ENCODE measurements at regions not wholly inside any gene's neighbourhood (a gene's known extent, or its start where the extent isn't known, plus 50 kb on each side); places are given as distances from the start of the nearest gene placed in this dataset.
"Not testable (repeated sequence)": the region's sequence is repeated elsewhere in the genome, so short reads cannot be mapped to it uniquely, and the experiment has no call there.

- H3K4me3 ChIP-seq (ENCODE audit: low read length); H3K9me2 ChIP-seq (ENCODE audit: insufficient read depth, low read length); H3K27me3 ChIP-seq (ENCODE audit: insufficient read depth, low read depth, low read length); H3F3A ChIP-seq (ENCODE audit: insufficient read depth, low read length, poor library complexity, severe bottlenecking); H4K20me1 ChIP-seq (ENCODE audit: insufficient read depth); H3K9me3 ChIP-seq (ENCODE audit: low read length); H3K4me2 ChIP-seq (ENCODE audit: low read length); H3K9ac ChIP-seq (ENCODE audit: low read length); H3K79me2 ChIP-seq (replicated peaks; ENCODE audit: insufficient read depth, low read length); H3K27ac ChIP-seq (ENCODE audit: low read length); H3K36me3 ChIP-seq (ENCODE audit: insufficient read depth, low read length); H2AFZ ChIP-seq (ENCODE audit: low read depth, low read length): not testable (repeated sequence)
These were observed 67.4 kb upstream of the KLF7 start for GRCh38 chr2:207233141-207233540.

DNA sequence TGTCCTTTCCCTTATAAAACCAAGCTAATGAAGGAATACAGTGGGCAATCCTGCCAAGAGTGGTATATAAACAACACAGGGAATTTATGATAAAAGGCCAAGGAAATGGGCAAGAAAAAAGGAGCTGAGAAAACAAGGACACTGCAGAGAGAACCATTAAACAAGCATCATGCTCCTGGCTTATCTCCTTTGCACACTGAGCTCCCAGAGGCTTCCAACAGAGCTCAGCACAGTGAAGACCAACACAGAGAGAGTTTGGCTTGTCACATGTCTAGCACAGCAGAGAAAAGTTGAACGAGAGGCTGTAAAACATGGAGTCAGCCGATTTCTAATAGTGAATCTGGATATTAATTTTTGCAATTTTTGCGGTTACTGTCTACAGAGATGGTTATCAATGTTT lies 68.0 kb upstream of the KLF7 start:
- H3K9me2 ChIP-seq (ENCODE audit: insufficient read depth, low read length), result no peaks in the 10 kb centered on the region
- H3K79me2 ChIP-seq (replicated peaks; ENCODE audit: insufficient read depth, low read length), result no peaks in the 10 kb centered on the region
- no peak overlapping the region for H3K9ac ChIP-seq (ENCODE audit: low read length)
- H2AFZ ChIP-seq (ENCODE audit: low read depth, low read length), result no peak overlapping the region
- no peaks in the 10 kb centered on the region for H3F3A ChIP-seq (ENCODE audit: insufficient read depth, low read length, poor library complexity, severe bottlenecking)
- H3K27ac ChIP-seq (ENCODE audit: low read length), result no peak overlapping the region
- H3K4me3 ChIP-seq (ENCODE audit: low read length), result no peak overlapping the region
- TF ChIP-seq RAD21 (conservative IDR thresholded peaks at IDR 0.05) (no peak), MXI1 (conservative IDR thresholded peaks at IDR 0.05; ENCODE audit: poor library complexity, severe bottlenecking) (no peak), EZH2 (IDR thresholded peaks at IDR 0.05; ENCODE audit: borderline replicate concordance, insufficient read depth, low read length, poor library complexity, severe bottlenecking) (no peak), CTCF (IDR thresholded peaks at IDR 0.05; ENCODE audit: poor library complexity, severe bottlenecking) (no peak), TAF1 (IDR thresholded peaks at IDR 0.05; ENCODE audit: low read depth) (no peak), EP300 (conservative IDR thresholded peaks at IDR 0.05; ENCODE audit: poor library complexity, severe bottlenecking) (no peak), POLR2AphosphoS5 (IDR thresholded peaks at IDR 0.05) (no peak), REST (IDR thresholded peaks at IDR 0.05; ENCODE audit: borderline replicate concordance) (no peak), SMC3 (conservative IDR thresholded peaks at IDR 0.05; ENCODE audit: poor library complexity) (no peak)
- H3K27me3 ChIP-seq (ENCODE audit: insufficient read depth, low read depth, low read length), result no peaks in the 10 kb centered on the region
- H3K9me3 ChIP-seq (ENCODE audit: low read length), result no peaks in the 10 kb centered on the region
- H4K20me1 ChIP-seq (ENCODE audit: insufficient read depth), result no peaks in the 10 kb centered on the region
- no peaks in the 10 kb centered on the region for H3K36me3 ChIP-seq (ENCODE audit: insufficient read depth, low read length)
- no peak overlapping the region for H3K4me2 ChIP-seq (ENCODE audit: low read length)

- Histone ChIP-seq H4K20me1 (ENCODE audit: insufficient read depth) (no peaks in the 10 kb centered on the region), H3K79me2 (replicated peaks; ENCODE audit: insufficient read depth, low read length) (no peaks in the 10 kb centered on the region), H3F3A (ENCODE audit: insufficient read depth, low read length, poor library complexity, severe bottlenecking) (no peaks in the 10 kb centered on the region), H3K9ac (ENCODE audit: low read length) (no peak overlapping the region), H3K9me2 (ENCODE audit: insufficient read depth, low read length) (no peaks in the 10 kb centered on the region), H2AFZ (ENCODE audit: low read depth, low read length) (no peak overlapping the region), H3K4me2 (ENCODE audit: low read length) (no peak overlapping the region), H3K27ac (ENCODE audit: low read length) (no peak overlapping the region), H3K27me3 (ENCODE audit: insufficient read depth, low read depth, low read length) (no peaks in the 10 kb centered on the region), H3K36me3 (ENCODE audit: insufficient read depth, low read length) (no peaks in the 10 kb centered on the region), H3K9me3 (ENCODE audit: low read length) (no peaks in the 10 kb centered on the region), H3K4me3 (ENCODE audit: low read length) (no peak overlapping the region)
- TF ChIP-seq POLR2AphosphoS5 (IDR thresholded peaks at IDR 0.05), result no peak
- TF ChIP-seq EZH2 (IDR thresholded peaks at IDR 0.05; ENCODE audit: borderline replicate concordance, insufficient read depth, low read length, poor library complexity, severe bottlenecking), result no peak
These were observed 69.9 kb upstream of the KLF7 start for GRCh38 chr2:207235621-207236020.
